WTC11 (cell line): ENCODE measurements at regions not wholly inside any gene's neighbourhood (a gene's known extent, or its start where the extent isn't known, plus 50 kb on each side); places are given as distances from the start of the nearest gene placed in this dataset.

Experiments used
- ATAC-seq: fragments of 200-7000 bp; cut with Tn5 transposase; 2 replicates; pipeline ENCODE4 v1.10.0; 2021; ENCODE audit warnings: mild to moderate bottlenecking, moderate library complexity
- CTCF ChIA-PET: fragments of 300-600 bp; sonication (Branson Sonifier 250); formaldehyde crosslinking; loops from one replicate; lab custom pipeline; 2021; ENCODE audit warnings: antibody characterized with exemption; lab: Charles Lee
- POLR2A ChIA-PET: fragments of 350-600 bp; sonication (Branson Sonifier 250); formaldehyde crosslinking; loops from one replicate; lab custom pipeline; 2021; ENCODE audit warnings: antibody characterized with exemption; lab: Charles Lee
- DNase-seq: peaks from one replicate; pipeline ENCODE4 v3.0.0; 2021; ENCODE audit warnings: low spot score
- H3K27ac Mint-ChIP-seq: 2 replicates; pipeline ENCODE4 v1.8.0; 2021; ENCODE audit warnings: mixed read lengths
- H3K27me3 Mint-ChIP-seq: 2 replicates; pipeline ENCODE4 v1.8.0; 2021; ENCODE audit warnings: low read depth, mild to moderate bottlenecking, moderate library complexity, mixed read lengths
- H3K36me3 Mint-ChIP-seq: 2 replicates; pipeline ENCODE4 v1.8.0; 2021; ENCODE audit warnings: mixed read lengths
- H3K4me1 Mint-ChIP-seq: 2 replicates; pipeline ENCODE4 v1.8.0; 2022; ENCODE audit warnings: mixed read lengths
- H3K4me3 Mint-ChIP-seq: 2 replicates; pipeline ENCODE4 v1.8.0; 2021; ENCODE audit warnings: mild to moderate bottlenecking, moderate library complexity, mixed read lengths
- H3K9me3 Mint-ChIP-seq: 2 replicates; pipeline ENCODE4 v1.8.0; 2021; ENCODE audit warnings: mixed read lengths
- ELF4 ChIP-seq: sonication (generic); formaldehyde crosslinking; IDR thresholded peaks from 2 replicates; pipeline ENCODE4 v1.8.1; 2022; ENCODE audit warnings: low read depth, mild to moderate bottlenecking, moderate library complexity, missing genetic modification reagents
- ETV6 ChIP-seq: sonication (generic); formaldehyde crosslinking; IDR thresholded peaks from 2 replicates; pipeline ENCODE4 v1.8.1; 2022; ENCODE audit warnings: mild to moderate bottlenecking, missing genetic modification reagents
- GABPB1 ChIP-seq: sonication (generic); formaldehyde crosslinking; IDR thresholded peaks from 2 replicates; pipeline ENCODE4 v1.8.1; 2023; ENCODE audit warnings: mild to moderate bottlenecking, missing genetic modification reagents
- GTF2I ChIP-seq: fragments of 250-450 bp; sonication (Bioruptor Pico); conservative IDR thresholded peaks from 2 replicates; pipeline ENCODE4 v1.4.0; 2021; ENCODE audit warnings: mild to moderate bottlenecking
- KAT7 ChIP-seq: sonication (generic); formaldehyde crosslinking; IDR thresholded peaks from 2 replicates; pipeline ENCODE4 v1.8.1; 2023; ENCODE audit warnings: missing genetic modification reagents, mild to moderate bottlenecking, borderline replicate concordance
- NFE2L1 ChIP-seq: sonication (generic); formaldehyde crosslinking; IDR thresholded peaks from 2 replicates; pipeline ENCODE4 v1.8.1; 2023; ENCODE audit warnings: missing genetic modification reagents
- RELA ChIP-seq: sonication (generic); formaldehyde crosslinking; IDR thresholded peaks from 2 replicates; pipeline ENCODE4 v1.8.1; 2022; ENCODE audit warnings: missing genetic modification reagents, mild to moderate bottlenecking, borderline replicate concordance
- RORB ChIP-seq: fragments of 250-450 bp; sonication (Bioruptor Pico); IDR thresholded peaks from 2 replicates; pipeline ENCODE4 v1.9.0; 2021; ENCODE audit warnings: mild to moderate bottlenecking
- TCF7 ChIP-seq: sonication (generic); formaldehyde crosslinking; IDR thresholded peaks from 2 replicates; pipeline ENCODE4 v1.8.0; 2022; ENCODE audit warnings: mild to moderate bottlenecking, low read depth, missing genetic modification reagents, moderate library complexity
- TEAD4 ChIP-seq: sonication (generic); formaldehyde crosslinking; IDR thresholded peaks from 2 replicates; pipeline ENCODE4 v1.8.0; 2022; ENCODE audit warnings: mild to moderate bottlenecking, missing genetic modification reagents
- ZBTB21 ChIP-seq: sonication (generic); formaldehyde crosslinking; IDR thresholded peaks from 2 replicates; pipeline ENCODE4 v1.8.1; 2023; ENCODE audit warnings: mild to moderate bottlenecking, missing genetic modification reagents, borderline replicate concordance
- ZNF219 ChIP-seq: sonication (generic); formaldehyde crosslinking; IDR thresholded peaks from 2 replicates; pipeline ENCODE4 v1.8.0; 2023; ENCODE audit warnings: missing genetic modification reagents, mild to moderate bottlenecking, borderline replicate concordance
- ZNF263 ChIP-seq: sonication (generic); formaldehyde crosslinking; IDR thresholded peaks from 2 replicates; pipeline ENCODE4 v1.8.1; 2022; ENCODE audit warnings: low read depth, mild to moderate bottlenecking, moderate library complexity, missing genetic modification reagents
- ZNF317 ChIP-seq: sonication (generic); formaldehyde crosslinking; IDR thresholded peaks from 2 replicates; pipeline ENCODE4 v1.8.1; 2023; ENCODE audit warnings: low read depth, mild to moderate bottlenecking, moderate library complexity, missing genetic modification reagents, borderline replicate concordance
- TF ChIP-seq, protein P1 (sequence below): sonication (generic); formaldehyde crosslinking; IDR thresholded peaks from 2 replicates; pipeline ENCODE4 v1.8.1; 2023; ENCODE audit warnings: mild to moderate bottlenecking, missing genetic modification reagents
- TF ChIP-seq, protein P2 (sequence below): fragments of 250-450 bp; sonication (Bioruptor Pico); IDR thresholded peaks from 2 replicates; pipeline ENCODE4 v1.9.0; 2021; ENCODE audit warnings: mild to moderate bottlenecking
- TF ChIP-seq, protein P3 (sequence below): fragments of 250-450 bp; sonication (Bioruptor Pico); IDR thresholded peaks from 2 replicates; pipeline ENCODE4 v2.1.2; 2022; ENCODE audit warnings: mild to moderate bottlenecking, moderate library complexity
- TF ChIP-seq, protein P4 (sequence below): fragments of 200-600 bp; IDR thresholded peaks from 2 replicates; pipeline ENCODE4 v1.8.0; 2022; ENCODE audit warnings: antibody characterized with exemption
- TF ChIP-seq, protein P5 (sequence below): sonication (generic); formaldehyde crosslinking; IDR thresholded peaks from 2 replicates; pipeline ENCODE4 v1.8.1; 2023; ENCODE audit warnings: mild to moderate bottlenecking, missing genetic modification reagents, borderline replicate concordance

DNA sequence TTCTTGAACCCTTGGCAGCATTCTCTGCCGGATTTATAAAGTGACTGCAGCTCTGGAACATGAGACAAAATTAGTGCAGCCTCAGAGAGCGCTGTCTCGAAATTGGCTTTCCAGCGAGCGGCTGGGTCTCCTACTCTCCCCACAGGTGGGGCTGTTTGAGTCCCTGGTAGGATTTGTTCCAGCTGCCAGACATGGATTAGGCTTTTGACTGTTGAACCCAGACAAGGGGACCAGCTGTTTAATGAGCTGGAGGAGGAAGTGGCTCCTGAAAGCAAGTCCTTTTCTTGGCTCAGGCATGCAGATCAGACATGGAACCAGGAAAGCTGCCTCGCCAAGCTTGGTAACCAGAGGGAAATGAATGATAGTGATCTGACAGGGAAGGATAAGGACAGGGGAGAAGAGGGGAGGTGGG is 69.6 kb downstream of the UBIAD1 start:
- no peak for DNase-seq
- CTCF ChIA-PET = interaction anchor here (0.9 to 1.8 kb wide), 4 partner anchors 9 to 22 kb away, joined by 3 to 10 read pairs (median 4); no protein-coding TSS in a partner anchor
- no peaks in the 10 kb centered on the region for H3K9me3 Mint-ChIP-seq
- peaks cover 71% of the 10 kb centered on the region for H3K4me1 Mint-ChIP-seq
- POLR2A ChIA-PET = no interaction called here
- TF ChIP-seq RORB (CRISPR knock-in tag) = no peak
- TF ChIP-seq, protein P1, sequence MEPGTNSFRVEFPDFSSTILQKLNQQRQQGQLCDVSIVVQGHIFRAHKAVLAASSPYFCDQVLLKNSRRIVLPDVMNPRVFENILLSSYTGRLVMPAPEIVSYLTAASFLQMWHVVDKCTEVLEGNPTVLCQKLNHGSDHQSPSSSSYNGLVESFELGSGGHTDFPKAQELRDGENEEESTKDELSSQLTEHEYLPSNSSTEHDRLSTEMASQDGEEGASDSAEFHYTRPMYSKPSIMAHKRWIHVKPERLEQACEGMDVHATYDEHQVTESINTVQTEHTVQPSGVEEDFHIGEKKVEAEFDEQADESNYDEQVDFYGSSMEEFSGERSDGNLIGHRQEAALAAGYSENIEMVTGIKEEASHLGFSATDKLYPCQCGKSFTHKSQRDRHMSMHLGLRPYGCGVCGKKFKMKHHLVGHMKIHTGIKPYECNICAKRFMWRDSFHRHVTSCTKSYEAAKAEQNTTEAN (CRISPR knock-in tag) = no peak
- TF ChIP-seq TCF7 = no peak
- no peak for TF ChIP-seq KAT7 (CRISPR knock-in tag)
- TF ChIP-seq, protein P2, sequence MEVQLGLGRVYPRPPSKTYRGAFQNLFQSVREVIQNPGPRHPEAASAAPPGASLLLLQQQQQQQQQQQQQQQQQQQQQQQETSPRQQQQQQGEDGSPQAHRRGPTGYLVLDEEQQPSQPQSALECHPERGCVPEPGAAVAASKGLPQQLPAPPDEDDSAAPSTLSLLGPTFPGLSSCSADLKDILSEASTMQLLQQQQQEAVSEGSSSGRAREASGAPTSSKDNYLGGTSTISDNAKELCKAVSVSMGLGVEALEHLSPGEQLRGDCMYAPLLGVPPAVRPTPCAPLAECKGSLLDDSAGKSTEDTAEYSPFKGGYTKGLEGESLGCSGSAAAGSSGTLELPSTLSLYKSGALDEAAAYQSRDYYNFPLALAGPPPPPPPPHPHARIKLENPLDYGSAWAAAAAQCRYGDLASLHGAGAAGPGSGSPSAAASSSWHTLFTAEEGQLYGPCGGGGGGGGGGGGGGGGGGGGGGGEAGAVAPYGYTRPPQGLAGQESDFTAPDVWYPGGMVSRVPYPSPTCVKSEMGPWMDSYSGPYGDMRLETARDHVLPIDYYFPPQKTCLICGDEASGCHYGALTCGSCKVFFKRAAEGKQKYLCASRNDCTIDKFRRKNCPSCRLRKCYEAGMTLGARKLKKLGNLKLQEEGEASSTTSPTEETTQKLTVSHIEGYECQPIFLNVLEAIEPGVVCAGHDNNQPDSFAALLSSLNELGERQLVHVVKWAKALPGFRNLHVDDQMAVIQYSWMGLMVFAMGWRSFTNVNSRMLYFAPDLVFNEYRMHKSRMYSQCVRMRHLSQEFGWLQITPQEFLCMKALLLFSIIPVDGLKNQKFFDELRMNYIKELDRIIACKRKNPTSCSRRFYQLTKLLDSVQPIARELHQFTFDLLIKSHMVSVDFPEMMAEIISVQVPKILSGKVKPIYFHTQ (CRISPR knock-in tag) = no peak
- no peak for TF ChIP-seq ELF4
- TF ChIP-seq RELA (CRISPR knock-in tag) = no peak
- TF ChIP-seq ZNF317 = no peak
- TF ChIP-seq ZBTB21 (CRISPR knock-in tag) = no peak
- TF ChIP-seq, protein P3, sequence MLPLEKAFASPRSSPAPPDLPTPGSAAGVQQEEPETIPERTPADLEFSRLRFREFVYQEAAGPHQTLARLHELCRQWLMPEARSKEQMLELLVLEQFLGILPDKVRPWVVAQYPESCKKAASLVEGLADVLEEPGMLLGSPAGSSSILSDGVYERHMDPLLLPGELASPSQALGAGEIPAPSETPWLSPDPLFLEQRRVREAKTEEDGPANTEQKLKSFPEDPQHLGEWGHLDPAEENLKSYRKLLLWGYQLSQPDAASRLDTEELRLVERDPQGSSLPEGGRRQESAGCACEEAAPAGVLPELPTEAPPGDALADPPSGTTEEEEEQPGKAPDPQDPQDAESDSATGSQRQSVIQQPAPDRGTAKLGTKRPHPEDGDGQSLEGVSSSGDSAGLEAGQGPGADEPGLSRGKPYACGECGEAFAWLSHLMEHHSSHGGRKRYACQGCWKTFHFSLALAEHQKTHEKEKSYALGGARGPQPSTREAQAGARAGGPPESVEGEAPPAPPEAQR (CRISPR knock-in tag) = no peak
- no peak for TF ChIP-seq ZNF263 (CRISPR knock-in tag)
- TF ChIP-seq TEAD4 (CRISPR knock-in tag) = no peak
- TF ChIP-seq NFE2L1 (CRISPR knock-in tag) = no peak
- TF ChIP-seq ETV6 (CRISPR knock-in tag) = no peak
- no peak for TF ChIP-seq ZNF219
- TF ChIP-seq, protein P4, sequence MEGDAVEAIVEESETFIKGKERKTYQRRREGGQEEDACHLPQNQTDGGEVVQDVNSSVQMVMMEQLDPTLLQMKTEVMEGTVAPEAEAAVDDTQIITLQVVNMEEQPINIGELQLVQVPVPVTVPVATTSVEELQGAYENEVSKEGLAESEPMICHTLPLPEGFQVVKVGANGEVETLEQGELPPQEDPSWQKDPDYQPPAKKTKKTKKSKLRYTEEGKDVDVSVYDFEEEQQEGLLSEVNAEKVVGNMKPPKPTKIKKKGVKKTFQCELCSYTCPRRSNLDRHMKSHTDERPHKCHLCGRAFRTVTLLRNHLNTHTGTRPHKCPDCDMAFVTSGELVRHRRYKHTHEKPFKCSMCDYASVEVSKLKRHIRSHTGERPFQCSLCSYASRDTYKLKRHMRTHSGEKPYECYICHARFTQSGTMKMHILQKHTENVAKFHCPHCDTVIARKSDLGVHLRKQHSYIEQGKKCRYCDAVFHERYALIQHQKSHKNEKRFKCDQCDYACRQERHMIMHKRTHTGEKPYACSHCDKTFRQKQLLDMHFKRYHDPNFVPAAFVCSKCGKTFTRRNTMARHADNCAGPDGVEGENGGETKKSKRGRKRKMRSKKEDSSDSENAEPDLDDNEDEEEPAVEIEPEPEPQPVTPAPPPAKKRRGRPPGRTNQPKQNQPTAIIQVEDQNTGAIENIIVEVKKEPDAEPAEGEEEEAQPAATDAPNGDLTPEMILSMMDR = no peak
- TF ChIP-seq, protein P5, sequence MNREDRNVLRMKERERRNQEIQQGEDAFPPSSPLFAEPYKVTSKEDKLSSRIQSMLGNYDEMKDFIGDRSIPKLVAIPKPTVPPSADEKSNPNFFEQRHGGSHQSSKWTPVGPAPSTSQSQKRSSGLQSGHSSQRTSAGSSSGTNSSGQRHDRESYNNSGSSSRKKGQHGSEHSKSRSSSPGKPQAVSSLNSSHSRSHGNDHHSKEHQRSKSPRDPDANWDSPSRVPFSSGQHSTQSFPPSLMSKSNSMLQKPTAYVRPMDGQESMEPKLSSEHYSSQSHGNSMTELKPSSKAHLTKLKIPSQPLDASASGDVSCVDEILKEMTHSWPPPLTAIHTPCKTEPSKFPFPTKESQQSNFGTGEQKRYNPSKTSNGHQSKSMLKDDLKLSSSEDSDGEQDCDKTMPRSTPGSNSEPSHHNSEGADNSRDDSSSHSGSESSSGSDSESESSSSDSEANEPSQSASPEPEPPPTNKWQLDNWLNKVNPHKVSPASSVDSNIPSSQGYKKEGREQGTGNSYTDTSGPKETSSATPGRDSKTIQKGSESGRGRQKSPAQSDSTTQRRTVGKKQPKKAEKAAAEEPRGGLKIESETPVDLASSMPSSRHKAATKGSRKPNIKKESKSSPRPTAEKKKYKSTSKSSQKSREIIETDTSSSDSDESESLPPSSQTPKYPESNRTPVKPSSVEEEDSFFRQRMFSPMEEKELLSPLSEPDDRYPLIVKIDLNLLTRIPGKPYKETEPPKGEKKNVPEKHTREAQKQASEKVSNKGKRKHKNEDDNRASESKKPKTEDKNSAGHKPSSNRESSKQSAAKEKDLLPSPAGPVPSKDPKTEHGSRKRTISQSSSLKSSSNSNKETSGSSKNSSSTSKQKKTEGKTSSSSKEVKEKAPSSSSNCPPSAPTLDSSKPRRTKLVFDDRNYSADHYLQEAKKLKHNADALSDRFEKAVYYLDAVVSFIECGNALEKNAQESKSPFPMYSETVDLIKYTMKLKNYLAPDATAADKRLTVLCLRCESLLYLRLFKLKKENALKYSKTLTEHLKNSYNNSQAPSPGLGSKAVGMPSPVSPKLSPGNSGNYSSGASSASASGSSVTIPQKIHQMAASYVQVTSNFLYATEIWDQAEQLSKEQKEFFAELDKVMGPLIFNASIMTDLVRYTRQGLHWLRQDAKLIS = no peak
- TF ChIP-seq GTF2I (CRISPR knock-in tag) = no peak
- TF ChIP-seq GABPB1 (CRISPR knock-in tag) = no peak
- ATAC-seq = no peak
- H3K27ac Mint-ChIP-seq = no peak overlapping the region
- no peak overlapping the region for H3K4me3 Mint-ChIP-seq
- H3K27me3 Mint-ChIP-seq = peaks cover 5% of the 10 kb centered on the region; the same call in 1 of the 2 replicates
- H3K36me3 Mint-ChIP-seq = no peaks in the 10 kb centered on the region
